GM21619 (cell line): ENCODE measurements at regions not wholly inside any gene's neighbourhood (a gene's known extent, or its start where the extent isn't known, plus 50 kb on each side); places are given as distances from the start of the nearest gene placed in this dataset.
"Not testable (repeated sequence)": the region's sequence is repeated elsewhere in the genome, so short reads cannot be mapped to it uniquely, and the experiment has no call there.

Experiments used
- ATAC-seq: cut with Tn5 transposase; IDR thresholded peaks from one replicate; pipeline ENCODE4 v1.9.1; 2021; ENCODE audit not compliant: unreplicated experiment

GRCh38 chr18:55906536-55906935 is 318.5 kb upstream of the TCF4 start:
- no peak for ATAC-seq

GRCh38 chr18:55903911-55904310 is 315.9 kb upstream of the TCF4 start:
- no peak for ATAC-seq

- no peak for ATAC-seq
Measured at GRCh38 chr18:55900380-55900779, 312.4 kb upstream of the TCF4 start.

- no peak for ATAC-seq
Measured at GRCh38 chr18:55897091-55897689, 309.2 kb upstream of the TCF4 start.

- no peak for ATAC-seq
Measured at GRCh38 chr18:55893948-55894347, 306.0 kb upstream of the TCF4 start.

- not testable (repeated sequence) for ATAC-seq
Measured at GRCh38 chr18:55892862-55893813, 305.1 kb upstream of the TCF4 start.

GRCh38 chr18:55886886-55887285 is 298.9 kb upstream of the TCF4 start:
- no peak for ATAC-seq

GRCh38 chr18:55884498-55884897 is 296.5 kb upstream of the TCF4 start:
- ATAC-seq, result no peak

- no peak for ATAC-seq
Measured at GRCh38 chr18:55880617-55881016, 292.6 kb upstream of the TCF4 start.

- ATAC-seq, result no peak
Measured at GRCh38 chr18:55879331-55879730, 291.3 kb upstream of the TCF4 start.

- no peak for ATAC-seq
Measured at GRCh38 chr18:55878224-55878623, 290.2 kb upstream of the TCF4 start.

GRCh38 chr18:55877321-55877720 is 289.3 kb upstream of the TCF4 start:
- no peak for ATAC-seq

- no peak for ATAC-seq
Measured at GRCh38 chr18:55876254-55876653, 288.3 kb upstream of the TCF4 start.

GRCh38 chr18:55875371-55875901 is 287.4 kb upstream of the TCF4 start:
- ATAC-seq, result no peak

GRCh38 chr18:55869556-55870501 is 281.8 kb upstream of the TCF4 start:
- ATAC-seq, result no peak

- no peak for ATAC-seq
Measured at GRCh38 chr18:55868909-55869308, 280.9 kb upstream of the TCF4 start.

- ATAC-seq, result no peak
Measured at GRCh38 chr18:55866886-55867285, 278.9 kb upstream of the TCF4 start.

- ATAC-seq, result no peak
Measured at GRCh38 chr18:55866006-55866405, 278.0 kb upstream of the TCF4 start.

GRCh38 chr18:55864281-55864680 is 276.3 kb upstream of the TCF4 start:
- no peak for ATAC-seq

GRCh38 chr18:55863876-55864275 is 275.9 kb upstream of the TCF4 start:
- no peak for ATAC-seq

- no peak for ATAC-seq
Measured at GRCh38 chr18:55863391-55863706, 275.4 kb upstream of the TCF4 start.
